ENCODE measurements at regions not wholly inside any gene's neighbourhood (a gene's known extent, or its start where the extent isn't known, plus 50 kb on each side); places are given as distances from the start of the nearest gene placed in this dataset.

DNA sequence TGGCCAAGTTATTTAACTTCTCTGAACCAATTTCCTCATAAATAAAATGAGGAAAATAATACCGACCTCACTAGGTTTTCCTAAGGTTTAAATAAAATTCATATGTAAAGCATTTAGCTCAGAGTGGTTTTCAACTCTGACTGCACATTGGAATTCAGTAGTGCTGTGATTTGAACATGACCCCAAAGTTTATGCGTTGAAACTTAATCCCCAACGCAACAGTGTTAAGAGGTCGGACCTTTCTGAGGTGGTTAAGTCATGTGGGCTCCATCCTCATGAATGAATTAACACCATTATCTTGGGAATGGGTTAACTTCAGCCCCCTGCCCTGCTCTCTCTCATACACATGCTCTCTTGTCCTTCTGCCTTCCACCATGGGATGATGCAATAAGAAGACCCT is 322.2 kb downstream of the AASDHPPT start:
- TF ChIP-seq, protein P1, sequence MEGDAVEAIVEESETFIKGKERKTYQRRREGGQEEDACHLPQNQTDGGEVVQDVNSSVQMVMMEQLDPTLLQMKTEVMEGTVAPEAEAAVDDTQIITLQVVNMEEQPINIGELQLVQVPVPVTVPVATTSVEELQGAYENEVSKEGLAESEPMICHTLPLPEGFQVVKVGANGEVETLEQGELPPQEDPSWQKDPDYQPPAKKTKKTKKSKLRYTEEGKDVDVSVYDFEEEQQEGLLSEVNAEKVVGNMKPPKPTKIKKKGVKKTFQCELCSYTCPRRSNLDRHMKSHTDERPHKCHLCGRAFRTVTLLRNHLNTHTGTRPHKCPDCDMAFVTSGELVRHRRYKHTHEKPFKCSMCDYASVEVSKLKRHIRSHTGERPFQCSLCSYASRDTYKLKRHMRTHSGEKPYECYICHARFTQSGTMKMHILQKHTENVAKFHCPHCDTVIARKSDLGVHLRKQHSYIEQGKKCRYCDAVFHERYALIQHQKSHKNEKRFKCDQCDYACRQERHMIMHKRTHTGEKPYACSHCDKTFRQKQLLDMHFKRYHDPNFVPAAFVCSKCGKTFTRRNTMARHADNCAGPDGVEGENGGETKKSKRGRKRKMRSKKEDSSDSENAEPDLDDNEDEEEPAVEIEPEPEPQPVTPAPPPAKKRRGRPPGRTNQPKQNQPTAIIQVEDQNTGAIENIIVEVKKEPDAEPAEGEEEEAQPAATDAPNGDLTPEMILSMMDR (IDR thresholded peaks at IDR 0.05): no peak
- TF ChIP-seq POLR2AphosphoS5 (IDR thresholded peaks at IDR 0.05; ENCODE audit: insufficient read depth in 1 of 2, low read depth in 1 of 2) (no peak), POLR2A (IDR thresholded peaks at IDR 0.05) (no peak)

Data from vagina (tissue), 2 donors.